Endodermal cell (in vitro differentiated cells): ENCODE measurements at regions not wholly inside any gene's neighbourhood (a gene's known extent, or its start where the extent isn't known, plus 50 kb on each side); places are given as distances from the start of the nearest gene placed in this dataset.
"Not testable (repeated sequence)": the region's sequence is repeated elsewhere in the genome, so short reads cannot be mapped to it uniquely, and the experiment has no call there.

Experiments used
- DNase-seq: peaks from one replicate; pipeline ENCODE4 v3.0.0-alpha.2; 2017
- H3K27ac ChIP-seq: 2 replicates; pipeline ENCODE4 v1.5.1; 2013; ENCODE audit warnings: mild to moderate bottlenecking, low read depth, low read length, moderate library complexity
- H3K27me3 ChIP-seq: 2 replicates; pipeline ENCODE4 v1.6.1; 2013; ENCODE audit warnings: mild to moderate bottlenecking, low read length, moderate library complexity; ENCODE audit not compliant: insufficient read depth, control insufficient read depth, poor library complexity, severe bottlenecking
- H3K36me3 ChIP-seq: 2 replicates; pipeline ENCODE4 v1.7.0; 2013; ENCODE audit warnings: mild to moderate bottlenecking, low read length, moderate library complexity; ENCODE audit not compliant: control insufficient read depth, insufficient read depth
- H3K4me1 ChIP-seq: one replicate; pipeline ENCODE4 v1.7.0; 2013; ENCODE audit warnings: low read length; ENCODE audit not compliant: control insufficient read depth, insufficient read depth
- H3K4me3 ChIP-seq: 2 replicates; pipeline ENCODE4 v1.5.1; 2013; ENCODE audit warnings: mild to moderate bottlenecking, low read length, moderate library complexity
- H3K9ac ChIP-seq: 2 replicates; pipeline ENCODE4 v1.6.1; 2013; ENCODE audit warnings: mild to moderate bottlenecking, low read length, moderate library complexity; ENCODE audit not compliant: poor library complexity, severe bottlenecking; ENCODE audit errors: extremely low read depth
- H3K9me3 ChIP-seq: 2 replicates; pipeline ENCODE4 v1.6.1; 2013; ENCODE audit warnings: mild to moderate bottlenecking, low read length, moderate library complexity; ENCODE audit not compliant: control insufficient read depth
- H3K27ac Mint-ChIP-seq: 2 replicates; pipeline ENCODE4 v1.8.0; 2020; ENCODE audit warnings: mixed read lengths
- H3K27me3 Mint-ChIP-seq: 2 replicates; pipeline ENCODE4 v1.8.0; 2021; ENCODE audit warnings: mild to moderate bottlenecking, mixed read lengths; ENCODE audit not compliant: insufficient read depth
- H3K36me3 Mint-ChIP-seq: 2 replicates; pipeline ENCODE4 v1.8.0; 2020; ENCODE audit warnings: low read depth, mixed read lengths
- H3K4me1 Mint-ChIP-seq: 2 replicates; pipeline ENCODE4 v1.8.0; 2020; ENCODE audit warnings: mixed read lengths
- H3K4me3 Mint-ChIP-seq: 2 replicates; pipeline ENCODE4 v1.8.0; 2020; ENCODE audit warnings: mild to moderate bottlenecking, moderate library complexity, mixed read lengths
- H3K9me3 Mint-ChIP-seq: 2 replicates; pipeline ENCODE4 v1.8.0; 2020; ENCODE audit warnings: mild to moderate bottlenecking, mixed read lengths
- CTCF ChIP-seq: fragments of 200-600 bp; sonication (generic); conservative IDR thresholded peaks from 2 replicates; pipeline ENCODE4 v1.5.0; 2021; ENCODE audit warnings: antibody characterized with exemption, mild to moderate bottlenecking
- WGBS, 2 experiments: methylation state at CpG; one replicate each; pipeline versions ENCODE4 v1.1.5 to v1.1.7; 2013; ENCODE audit warnings: missing lambda C conversion rate in 2 of 2, mixed read lengths in 1 of 2; ENCODE audit not compliant: insufficient coverage in 1 of 2, insufficient read length in 1 of 2; 5-methylcytosine and 5-hydroxymethylcytosine counted together

DNA sequence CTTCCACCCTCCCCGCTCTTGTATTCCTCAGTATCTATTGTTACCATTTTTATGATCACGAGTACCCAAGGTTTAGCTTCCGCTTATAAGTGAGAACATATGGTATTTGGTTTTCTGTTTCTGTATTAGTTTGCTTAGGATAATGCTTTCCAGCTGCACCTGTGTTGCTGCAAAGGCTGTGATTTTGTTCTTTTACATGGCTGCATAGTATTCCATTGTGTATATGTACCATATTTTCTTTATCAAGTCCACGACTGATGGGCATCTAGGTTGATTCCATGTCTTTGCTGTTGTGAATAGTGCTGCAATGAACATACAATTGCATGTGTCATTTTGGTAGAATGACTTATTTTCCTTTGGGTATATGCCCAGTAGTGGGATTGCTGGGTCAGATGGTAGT lies 79.7 kb upstream of the EFCAB3 start:
- WGBS, 2 experiments = 83 to 86% methylated on average over 1 to 3 of the region's 4 CpGs
- no peaks in the 10 kb centered on the region for H3K36me3 Mint-ChIP-seq
- H3K4me1 Mint-ChIP-seq = no peaks in the 10 kb centered on the region
- H3K27me3 Mint-ChIP-seq = no peaks in the 10 kb centered on the region
- H3K4me3 ChIP-seq = no peak overlapping the region
- no peak overlapping the region for H3K27ac ChIP-seq
- H3K27ac Mint-ChIP-seq = no peak overlapping the region
- H3K9me3 Mint-ChIP-seq = peaks cover 7% of the 10 kb centered on the region
- DNase-seq = no peak
- H3K9ac ChIP-seq = no peak overlapping the region
- no peaks in the 10 kb centered on the region for H3K9me3 ChIP-seq
- no peaks in the 10 kb centered on the region for H3K4me1 ChIP-seq
- no peak for TF ChIP-seq CTCF
- no peak overlapping the region for H3K4me3 Mint-ChIP-seq
- H3K36me3 ChIP-seq = no peaks in the 10 kb centered on the region
- H3K27me3 ChIP-seq = peaks cover 7% of the 10 kb centered on the region

- H3K4me1 Mint-ChIP-seq, H3K4me3 Mint-ChIP-seq, DNase-seq, H3K4me1 ChIP-seq, H3K9ac ChIP-seq, H3K27ac ChIP-seq, H3K4me3 ChIP-seq, H3K27me3 ChIP-seq, H3K9me3 Mint-ChIP-seq, H3K36me3 Mint-ChIP-seq, H3K36me3 ChIP-seq, H3K9me3 ChIP-seq, H3K27ac Mint-ChIP-seq, H3K27me3 Mint-ChIP-seq: not testable (repeated sequence)
- 96% methylated on average over 6 of the region's 14 CpGs; no CpG with 5 or more reads in 1 of the 2 experiments for WGBS, 2 experiments
These were observed 105.1 kb upstream of the EFCAB3 start for GRCh38 chr17:62275290-62275689.

DNA sequence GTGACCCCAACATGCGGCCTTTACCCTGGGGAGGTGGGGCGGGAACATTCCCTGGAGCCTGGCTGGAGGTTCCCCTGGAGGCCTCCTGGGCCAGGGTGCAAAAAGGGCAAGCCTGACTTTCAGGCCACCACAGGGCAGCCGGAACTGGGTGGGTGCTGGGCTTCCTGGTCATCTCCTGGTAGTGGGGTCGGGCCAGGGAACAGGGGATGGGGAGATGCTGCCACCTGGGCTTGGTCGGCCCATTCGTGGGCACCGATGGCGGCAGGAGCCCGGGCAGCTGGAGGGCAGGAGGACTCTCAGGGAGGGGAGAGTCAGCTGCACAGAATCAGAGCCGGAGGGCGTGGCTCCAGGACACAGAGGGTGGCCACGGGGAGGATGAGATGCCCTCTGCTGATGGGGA lies 112.0 kb upstream of the EFCAB3 start:
- 89% methylated on average over 2 of the region's 12 CpGs; no CpG with 5 or more reads in 1 of the 2 experiments for WGBS, 2 experiments
- not testable (repeated sequence) for DNase-seq, H3K4me1 Mint-ChIP-seq

GRCh38 chr17:62264974-62265373 lies 115.4 kb upstream of the EFCAB3 start:
- not testable (repeated sequence) for H3K36me3 ChIP-seq, H3K27ac ChIP-seq, H3K27ac Mint-ChIP-seq, H3K9ac ChIP-seq, H3K9me3 Mint-ChIP-seq, H3K4me1 ChIP-seq, H3K4me3 ChIP-seq, H3K36me3 Mint-ChIP-seq, H3K9me3 ChIP-seq, H3K4me1 Mint-ChIP-seq, H3K4me3 Mint-ChIP-seq, H3K27me3 Mint-ChIP-seq, DNase-seq, H3K27me3 ChIP-seq
- WGBS, 2 experiments = no CpG with 5 or more reads among the region's 15 CpGs

More for the DNA sequence above, 112.0 kb upstream of the EFCAB3 start:
- not testable (repeated sequence) for H3K4me1 ChIP-seq, H3K4me3 Mint-ChIP-seq, H3K4me3 ChIP-seq, H3K27ac Mint-ChIP-seq, H3K36me3 ChIP-seq, H3K9ac ChIP-seq, H3K27ac ChIP-seq, H3K27me3 ChIP-seq, H3K36me3 Mint-ChIP-seq, H3K9me3 ChIP-seq, H3K27me3 Mint-ChIP-seq, H3K9me3 Mint-ChIP-seq

DNA sequence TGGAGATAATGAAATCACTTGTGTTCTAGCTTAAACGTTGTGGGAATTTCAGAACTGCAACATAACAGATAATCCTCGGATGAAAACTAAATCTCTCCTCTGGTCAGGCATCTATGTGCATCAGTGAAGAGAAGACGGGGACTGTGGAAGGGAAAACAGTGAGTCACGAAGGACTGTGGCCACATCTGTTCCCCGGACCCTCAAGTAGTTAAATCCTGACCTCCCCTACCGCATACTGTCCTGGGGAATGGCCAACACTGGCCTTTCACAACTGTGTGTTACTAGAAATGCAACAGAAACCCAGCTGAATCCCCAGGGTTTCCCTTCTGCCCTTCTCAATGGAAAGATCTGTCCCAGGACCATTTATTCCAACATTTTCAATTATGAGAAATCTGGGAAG lies 124.6 kb upstream of the EFCAB3 start:
- not testable (repeated sequence) for H3K27ac Mint-ChIP-seq, H3K9ac ChIP-seq, DNase-seq, H3K27me3 Mint-ChIP-seq, H3K27ac ChIP-seq, H3K9me3 Mint-ChIP-seq, H3K4me1 Mint-ChIP-seq, H3K4me3 Mint-ChIP-seq, H3K4me3 ChIP-seq, H3K9me3 ChIP-seq, H3K36me3 Mint-ChIP-seq, H3K4me1 ChIP-seq, H3K27me3 ChIP-seq, H3K36me3 ChIP-seq
- whole genome bisulfite sequencing, 2 experiments = 90 to 100% methylated on average over 3 to 6 of the region's 6 CpGs

GRCh38 chr17:62242076-62242475 lies 138.3 kb upstream of the EFCAB3 start:
- not testable (repeated sequence) for H3K27me3 ChIP-seq, H3K4me3 ChIP-seq, DNase-seq, H3K27ac ChIP-seq, H3K36me3 ChIP-seq, H3K36me3 Mint-ChIP-seq, H3K27me3 Mint-ChIP-seq, H3K27ac Mint-ChIP-seq, H3K4me1 Mint-ChIP-seq, H3K4me3 Mint-ChIP-seq, H3K9ac ChIP-seq, H3K9me3 ChIP-seq, H3K9me3 Mint-ChIP-seq, H3K4me1 ChIP-seq
- 79 to 89% methylated on average over 4 to 7 of the region's 7 CpGs for WGBS, 2 experiments

- not testable (repeated sequence) for H3K36me3 ChIP-seq, H3K27me3 ChIP-seq, DNase-seq, H3K4me3 Mint-ChIP-seq, H3K36me3 Mint-ChIP-seq, H3K27me3 Mint-ChIP-seq, H3K9me3 Mint-ChIP-seq, H3K4me1 Mint-ChIP-seq, H3K4me1 ChIP-seq, H3K9ac ChIP-seq, H3K27ac ChIP-seq, H3K9me3 ChIP-seq, H3K27ac Mint-ChIP-seq, H3K4me3 ChIP-seq
- 72 to 84% methylated on average over 2 of the region's 3 CpGs for WGBS, 2 experiments
These were observed 140.8 kb upstream of the EFCAB3 start for GRCh38 chr17:62239569-62239968.
